B cell (primary cell): ENCODE measurements at regions not wholly inside any gene's neighbourhood (a gene's known extent, or its start where the extent isn't known, plus 50 kb on each side); places are given as distances from the start of the nearest gene placed in this dataset.

Source experiments
- ATAC-seq: fragments of 200-7000 bp; cut with Tn5 transposase; one replicate; pipeline ENCODE4 v1.10.0; 2021; ENCODE audit warnings: low read depth, mild to moderate bottlenecking, moderate number of reproducible peaks, moderate library complexity
- CTCF ChIA-PET: fragments of 350-600 bp; sonication (Branson Sonifier 250); formaldehyde crosslinking; loops from one replicate; lab custom pipeline; 2021; ENCODE audit warnings: antibody characterized with exemption, inconsistent platforms; lab: Charles Lee
- POLR2A ChIA-PET: fragments of 350-600 bp; sonication (Branson Sonifier 250); formaldehyde crosslinking; loops from one replicate; lab custom pipeline; 2021; ENCODE audit warnings: antibody characterized with exemption; lab: Charles Lee
- DNase-seq: peaks from one replicate; pipeline ENCODE4 v3.0.0; 2013
- H2AFZ ChIP-seq: 2 replicates; pipeline ENCODE4 v1.6.1; 2012; ENCODE audit warnings: mild to moderate bottlenecking, low read depth, low read length; ENCODE audit not compliant: insufficient read depth, poor library complexity, severe bottlenecking
- H3K27ac ChIP-seq, 2 donors: 1 replicate in 1 of 2; 2 replicates in 1 of 2; pipeline ENCODE4 v1.5.1; 2012 to 2013; ENCODE audit warnings: low read length in 2 of 2, mild to moderate bottlenecking in 2 of 2, moderate library complexity in 1 of 2
- H3K27me3 ChIP-seq, 4 experiments: fragments of 200-600 bp in 1 of 4; sonication (generic) in 1 of 4; replicated peaks in 1 of 4; 1 replicate in 2 of 4; 2 replicates in 2 of 4; pipeline versions ENCODE4 v1.6.1 to v1.7.0; 2013 to 2016; ENCODE audit warnings: low read length in 3 of 4, mild to moderate bottlenecking in 2 of 4, mixed read lengths in 1 of 4, moderate library complexity in 1 of 4; ENCODE audit not compliant: insufficient read depth in 4 of 4, control insufficient read depth in 3 of 4; ENCODE audit errors: control extremely low read depth in 1 of 4
- H3K36me3 ChIP-seq, 2 experiments: replicated peaks in 1 of 2; 1 replicate in 1 of 2; 2 replicates in 1 of 2; pipeline versions ENCODE4 v1.6.1 to v1.7.1; 2013; ENCODE audit warnings: low read length in 1 of 2; ENCODE audit not compliant: insufficient read depth in 2 of 2, control insufficient read depth in 1 of 2; ENCODE audit errors: control extremely low read depth in 1 of 2, extremely low read depth in 1 of 2
- H3K4me1 ChIP-seq, 2 donors: fragments of 200-600 bp in 1 of 2; sonication (generic) in 1 of 2; 1 replicate in 1 of 2; 2 replicates in 1 of 2; pipeline versions ENCODE4 v1.5.1 to v1.6.1; 2013 to 2017; ENCODE audit warnings: low read length in 2 of 2; ENCODE audit not compliant: control insufficient read depth in 2 of 2, insufficient read depth in 2 of 2
- H3K4me2 ChIP-seq: replicated peaks from 2 replicates; pipeline ENCODE3; 2012; ENCODE audit warnings: mild to moderate bottlenecking, low read depth, low read length; ENCODE audit not compliant: poor library complexity, severe bottlenecking
- H3K4me3 ChIP-seq, 5 experiments: fragments of 200-600 bp in 1 of 5; sonication (generic) in 1 of 5; 1 replicate in 3 of 5; 2 replicates in 2 of 5; pipeline versions ENCODE4 v1.5.1 to v1.7.0; 2011 to 2016; ENCODE audit warnings: low read length in 4 of 5, mild to moderate bottlenecking in 4 of 5, low read depth in 2 of 5, control low read depth in 1 of 5, moderate library complexity in 1 of 5; ENCODE audit not compliant: insufficient read depth in 1 of 5; ENCODE audit errors: control extremely low read depth in 1 of 5, extremely low read depth in 1 of 5
- H3K79me2 ChIP-seq: fragments of 200-600 bp; sonication (generic); one replicate; pipeline ENCODE4 v1.6.0; 2016; ENCODE audit warnings: low read length; ENCODE audit not compliant: control insufficient read depth, insufficient read depth
- H3K9ac ChIP-seq: fragments of 200-600 bp; sonication (generic); 2 replicates; pipeline ENCODE4 v1.6.1; 2017; ENCODE audit warnings: mild to moderate bottlenecking, low read length, moderate library complexity
- H3K9me3 ChIP-seq, 3 donors: one replicate each; pipeline versions ENCODE4 v1.6.1 to v1.7.1; 2013; ENCODE audit warnings: low read length in 2 of 3; ENCODE audit not compliant: control insufficient read depth in 2 of 3, insufficient read depth in 1 of 3; ENCODE audit errors: control extremely low read depth in 1 of 3
- H4K20me1 ChIP-seq: 2 replicates; pipeline ENCODE4 v1.6.0; 2012; ENCODE audit warnings: mild to moderate bottlenecking, low read length; ENCODE audit not compliant: insufficient read depth, control insufficient read depth, poor library complexity, severe bottlenecking
- H3K27ac Mint-ChIP-seq: one replicate; pipeline ENCODE4 v1.8.0; 2021; ENCODE audit warnings: mixed read lengths
- H3K27me3 Mint-ChIP-seq: one replicate; pipeline ENCODE4 v1.8.0; 2021; ENCODE audit warnings: mixed read lengths
- H3K4me1 Mint-ChIP-seq: one replicate; pipeline ENCODE4 v1.8.0; 2021; ENCODE audit warnings: mixed read lengths
- H3K4me3 Mint-ChIP-seq: one replicate; pipeline ENCODE4 v1.8.0; 2021; ENCODE audit warnings: mixed read lengths
- H3K9me3 Mint-ChIP-seq: one replicate; pipeline ENCODE4 v1.8.0; 2022; ENCODE audit warnings: mixed read lengths; ENCODE audit not compliant: insufficient read depth
- EZH2 ChIP-seq: IDR thresholded peaks from 2 replicates; pipeline ENCODE4 v1.6.1; 2012; ENCODE audit warnings: borderline replicate concordance, low read depth, mild to moderate bottlenecking, moderate library complexity, low read length; ENCODE audit not compliant: insufficient read depth, poor library complexity, severe bottlenecking
- WGBS: methylation state at CpG from one replicate; pipeline ENCODE4 v1.1.5; 2013; ENCODE audit warnings: missing lambda C conversion rate; ENCODE audit not compliant: insufficient coverage; 5-methylcytosine and 5-hydroxymethylcytosine counted together
- intact Hi-C: fragments of 100-400 bp; cut with micrococcal nuclease; formaldehyde crosslinking; loops from one replicate; pipeline ENCODE4 v1.10.0; 2022
- TF ChIP-seq, protein P1 (sequence below): fragments of 200-600 bp; IDR thresholded peaks from one replicate; pipeline ENCODE4 v1.8.0; 2022; ENCODE audit warnings: antibody characterized with exemption, mild to moderate bottlenecking

DNA sequence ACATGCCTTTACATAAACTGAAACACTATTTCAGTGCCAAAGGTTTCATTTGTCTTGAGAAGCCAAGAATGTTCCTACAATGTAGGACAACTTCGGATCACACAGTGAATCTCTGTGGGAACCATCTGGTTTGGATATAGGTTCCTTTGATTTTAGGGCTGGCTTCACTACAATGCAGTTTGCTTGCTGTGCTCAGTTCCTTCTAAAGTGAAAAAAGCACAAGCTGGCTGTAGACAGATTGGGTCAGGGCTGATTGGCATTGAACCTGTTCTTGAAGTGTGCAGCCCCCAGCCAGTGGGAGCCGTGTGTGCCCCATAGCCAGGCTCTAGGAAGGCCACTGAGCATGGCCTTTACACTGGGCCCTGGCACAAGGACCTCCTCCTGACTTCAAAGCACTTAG lies 167.9 kb upstream of the HNRNPA3 start:
- H3K27ac Mint-ChIP-seq: no peak overlapping the region
- no peak overlapping the region for H3K4me3 Mint-ChIP-seq
- H3K27ac ChIP-seq: no peak overlapping the region
- H3K9ac ChIP-seq: no peak overlapping the region
- no peak overlapping the region for H3K4me2 ChIP-seq
- no peaks in the 10 kb centered on the region for H3K4me1 Mint-ChIP-seq
- no peaks in the 10 kb centered on the region for H3K79me2 ChIP-seq
- no peak for TF ChIP-seq EZH2
- TF ChIP-seq, protein P1, sequence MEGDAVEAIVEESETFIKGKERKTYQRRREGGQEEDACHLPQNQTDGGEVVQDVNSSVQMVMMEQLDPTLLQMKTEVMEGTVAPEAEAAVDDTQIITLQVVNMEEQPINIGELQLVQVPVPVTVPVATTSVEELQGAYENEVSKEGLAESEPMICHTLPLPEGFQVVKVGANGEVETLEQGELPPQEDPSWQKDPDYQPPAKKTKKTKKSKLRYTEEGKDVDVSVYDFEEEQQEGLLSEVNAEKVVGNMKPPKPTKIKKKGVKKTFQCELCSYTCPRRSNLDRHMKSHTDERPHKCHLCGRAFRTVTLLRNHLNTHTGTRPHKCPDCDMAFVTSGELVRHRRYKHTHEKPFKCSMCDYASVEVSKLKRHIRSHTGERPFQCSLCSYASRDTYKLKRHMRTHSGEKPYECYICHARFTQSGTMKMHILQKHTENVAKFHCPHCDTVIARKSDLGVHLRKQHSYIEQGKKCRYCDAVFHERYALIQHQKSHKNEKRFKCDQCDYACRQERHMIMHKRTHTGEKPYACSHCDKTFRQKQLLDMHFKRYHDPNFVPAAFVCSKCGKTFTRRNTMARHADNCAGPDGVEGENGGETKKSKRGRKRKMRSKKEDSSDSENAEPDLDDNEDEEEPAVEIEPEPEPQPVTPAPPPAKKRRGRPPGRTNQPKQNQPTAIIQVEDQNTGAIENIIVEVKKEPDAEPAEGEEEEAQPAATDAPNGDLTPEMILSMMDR: no peak
- H3K9me3 ChIP-seq: peaks cover 0 to 3% (median 0%) of the 10 kb centered on the region in 3 donors
- ATAC-seq (no peak), DNase-seq (no peak)
- H3K9me3 Mint-ChIP-seq: no peaks in the 10 kb centered on the region
- POLR2A ChIA-PET: no interaction called here
- H3K36me3 ChIP-seq: no peaks in the 10 kb centered on the region
- H3K27me3 ChIP-seq: no peaks in the 10 kb centered on the region
- CTCF ChIA-PET: no interaction called here
- no peak overlapping the region for H3K4me3 ChIP-seq
- H3K27me3 Mint-ChIP-seq: peaks cover 28% of the 10 kb centered on the region
- no peaks in the 10 kb centered on the region for H3K4me1 ChIP-seq
- WGBS: 72% methylated on average over 2 of the region's 2 CpGs
- H4K20me1 ChIP-seq: no peaks in the 10 kb centered on the region
- H2AFZ ChIP-seq: no peak overlapping the region
- intact Hi-C loops: no loop called here

DNA sequence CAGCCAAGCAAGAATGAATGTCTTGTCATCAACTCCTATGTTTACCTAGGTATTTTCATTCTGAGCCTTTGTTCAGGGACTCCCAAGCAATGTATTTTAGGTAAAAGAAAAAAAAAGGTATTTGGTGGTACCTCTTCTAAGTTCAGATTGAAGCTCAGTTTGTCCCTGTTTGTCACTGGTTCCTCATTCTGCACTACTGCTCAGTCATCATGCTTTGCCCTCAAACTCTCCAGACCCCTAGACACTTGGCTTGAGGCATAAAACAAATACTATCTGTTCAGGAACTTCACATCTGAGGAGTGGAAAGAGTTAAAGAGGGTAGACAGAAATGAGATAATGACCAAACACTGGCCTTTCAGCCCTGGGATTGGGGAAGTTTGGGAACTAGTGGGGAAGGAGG lies 163.6 kb upstream of the HNRNPA3 start:
- no peak for DNase-seq

More for the DNA sequence above, 163.6 kb upstream of the HNRNPA3 start:
- Mint-ChIP-seq H3K4me3 (no peak overlapping the region), H3K4me1 (no peaks in the 10 kb centered on the region), H3K27ac (no peak overlapping the region), H3K9me3 (no peaks in the 10 kb centered on the region), H3K27me3 (peaks cover 20% of the 10 kb centered on the region)
- H4K20me1 ChIP-seq: no peaks in the 10 kb centered on the region
- H3K9me3 ChIP-seq: peaks cover 0 to 3% (median 0%) of the 10 kb centered on the region in 3 donors
- no peaks in the 10 kb centered on the region for H3K27me3 ChIP-seq
- intact Hi-C loops: no loop called here
- no peak overlapping the region for H3K4me2 ChIP-seq
- ChIA-PET POLR2A (no interaction called here), CTCF (no interaction called here)
- no peak overlapping the region for H3K27ac ChIP-seq
- ATAC-seq: no peak
- no peak for TF ChIP-seq EZH2
- TF ChIP-seq, protein P1: no peak
- no peaks in the 10 kb centered on the region for H3K4me1 ChIP-seq
- H2AFZ ChIP-seq: no peak overlapping the region
- no peak overlapping the region for H3K9ac ChIP-seq
- H3K36me3 ChIP-seq: no peaks in the 10 kb centered on the region
- no peaks in the 10 kb centered on the region for H3K79me2 ChIP-seq
- H3K4me3 ChIP-seq: no peak overlapping the region
